HL-60 (cell line): ENCODE measurements at regions not wholly inside any gene's neighbourhood (a gene's known extent, or its start where the extent isn't known, plus 50 kb on each side); places are given as distances from the start of the nearest gene placed in this dataset.

ENCODE experiments used
- GABPA ChIP-seq: IDR thresholded peaks from 2 replicates; pipeline ENCODE4 v1.6.1; 2012; ENCODE audit warnings: low read depth
- POLR2AphosphoS5 ChIP-seq: IDR thresholded peaks from 2 replicates; pipeline ENCODE4 v1.6.1; 2012; ENCODE audit warnings: low read depth
- TF ChIP-seq, protein P1 (sequence below): IDR thresholded peaks from one replicate; pipeline ENCODE4 v1.5.1; 2011; ENCODE audit warnings: low read length, control low read depth, inconsistent platforms; ENCODE audit not compliant: insufficient read depth

DNA sequence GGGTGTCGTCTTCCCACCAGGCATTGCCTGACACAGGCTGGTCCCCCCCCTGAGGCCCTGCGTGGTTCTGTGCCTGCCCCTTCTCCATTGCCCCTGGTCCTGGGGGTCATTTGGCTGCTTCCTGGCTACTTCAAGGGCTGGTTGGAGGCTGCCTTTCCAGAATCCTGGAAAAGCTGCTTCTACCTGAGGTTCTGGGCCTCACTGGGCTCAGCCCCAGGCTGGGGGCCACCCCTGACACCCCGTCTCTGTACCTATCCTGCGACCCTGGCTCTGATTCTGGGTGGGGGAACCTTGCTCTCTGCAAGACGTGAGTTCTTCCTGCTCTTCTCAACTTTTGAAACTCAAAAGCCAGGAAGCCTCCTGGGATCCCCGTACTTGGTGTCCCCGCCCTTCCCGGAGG, 149.3 kb upstream of the PTPN1 start:
- TF ChIP-seq, protein P1, sequence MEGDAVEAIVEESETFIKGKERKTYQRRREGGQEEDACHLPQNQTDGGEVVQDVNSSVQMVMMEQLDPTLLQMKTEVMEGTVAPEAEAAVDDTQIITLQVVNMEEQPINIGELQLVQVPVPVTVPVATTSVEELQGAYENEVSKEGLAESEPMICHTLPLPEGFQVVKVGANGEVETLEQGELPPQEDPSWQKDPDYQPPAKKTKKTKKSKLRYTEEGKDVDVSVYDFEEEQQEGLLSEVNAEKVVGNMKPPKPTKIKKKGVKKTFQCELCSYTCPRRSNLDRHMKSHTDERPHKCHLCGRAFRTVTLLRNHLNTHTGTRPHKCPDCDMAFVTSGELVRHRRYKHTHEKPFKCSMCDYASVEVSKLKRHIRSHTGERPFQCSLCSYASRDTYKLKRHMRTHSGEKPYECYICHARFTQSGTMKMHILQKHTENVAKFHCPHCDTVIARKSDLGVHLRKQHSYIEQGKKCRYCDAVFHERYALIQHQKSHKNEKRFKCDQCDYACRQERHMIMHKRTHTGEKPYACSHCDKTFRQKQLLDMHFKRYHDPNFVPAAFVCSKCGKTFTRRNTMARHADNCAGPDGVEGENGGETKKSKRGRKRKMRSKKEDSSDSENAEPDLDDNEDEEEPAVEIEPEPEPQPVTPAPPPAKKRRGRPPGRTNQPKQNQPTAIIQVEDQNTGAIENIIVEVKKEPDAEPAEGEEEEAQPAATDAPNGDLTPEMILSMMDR, result no peak
- no peak for TF ChIP-seq GABPA
- TF ChIP-seq POLR2AphosphoS5, result no peak
